Esophagus muscularis mucosa (tissue), 4 donors: ENCODE measurements at regions not wholly inside any gene's neighbourhood (a gene's known extent, or its start where the extent isn't known, plus 50 kb on each side); places are given as distances from the start of the nearest gene placed in this dataset.

ENCODE experiments used
- DNase-seq: peaks from one replicate; pipeline ENCODE4 v3.0.0-alpha.2; 2017; ENCODE audit errors: extremely low spot score
- H3K27ac ChIP-seq, 4 donors: fragments of 200-600 bp; sonication (generic); replicated peaks in 1 of 4; 1 replicate in 3 of 4; 2 replicates in 1 of 4; pipeline ENCODE4 v1.5.1; 2016 to 2019; ENCODE audit warnings: mild to moderate bottlenecking in 1 of 4
- H3K27me3 ChIP-seq, 4 donors: fragments of 200-600 bp; sonication (generic); one replicate each; pipeline versions ENCODE4 v1.5.1 to v1.6.0; 2016 to 2019
- H3K36me3 ChIP-seq, 4 donors: fragments of 200-600 bp; sonication (generic); one replicate each; pipeline ENCODE4 v1.5.1; 2016 to 2019
- H3K4me1 ChIP-seq, 4 donors: fragments of 200-600 bp; sonication (generic); one replicate each; pipeline ENCODE4 v1.5.1; 2016 to 2019
- H3K4me3 ChIP-seq, 4 donors: fragments of 200-600 bp; sonication (generic); 1 replicate in 2 of 4; 2 replicates in 2 of 4; pipeline ENCODE4 v1.5.1; 2016 to 2019; ENCODE audit warnings: mild to moderate bottlenecking in 4 of 4, moderate library complexity in 1 of 4
- H3K9me3 ChIP-seq, 4 donors: fragments of 200-600 bp; sonication (generic); 1 replicate in 3 of 4; 2 replicates in 1 of 4; pipeline ENCODE4 v1.5.1; 2016 to 2019
- EP300 ChIP-seq: sonication (generic); formaldehyde crosslinking; IDR thresholded peaks from one replicate; pipeline ENCODE4 v1.6.1; 2017; ENCODE audit warnings: antibody characterized with exemption
- POLR2A ChIP-seq: fragments of 450-650 bp; IDR thresholded peaks from one replicate; pipeline ENCODE4 v1.6.1; 2017; ENCODE audit warnings: antibody characterized with exemption, moderate library complexity, mild to moderate bottlenecking, low read depth
- POLR2AphosphoS5 ChIP-seq, 2 donors: sonication (generic); formaldehyde crosslinking; IDR thresholded peaks; one replicate each; pipeline ENCODE4 v1.6.1; 2017; ENCODE audit warnings: antibody characterized with exemption in 2 of 2
- WGBS: methylation state at CpG from one replicate; pipeline ENCODE4 v1.1.5; 2018; 5-methylcytosine and 5-hydroxymethylcytosine counted together
- intact Hi-C: fragments of 100-400 bp; cut with DNase I; formaldehyde crosslinking; loops from one replicate; pipeline ENCODE4 v1.15.1; 2023
- TF ChIP-seq, protein P1 (sequence below), 3 experiments: fragments of 200-600 bp in 2 of 3; fragments of 450-650 bp in 1 of 3; sonication (generic) in 2 of 3; IDR thresholded peaks; one replicate each; pipeline ENCODE4 v1.5.1; 2017 to 2019; ENCODE audit warnings: antibody characterized with exemption in 3 of 3, mild to moderate bottlenecking in 2 of 3, moderate library complexity in 1 of 3

DNA sequence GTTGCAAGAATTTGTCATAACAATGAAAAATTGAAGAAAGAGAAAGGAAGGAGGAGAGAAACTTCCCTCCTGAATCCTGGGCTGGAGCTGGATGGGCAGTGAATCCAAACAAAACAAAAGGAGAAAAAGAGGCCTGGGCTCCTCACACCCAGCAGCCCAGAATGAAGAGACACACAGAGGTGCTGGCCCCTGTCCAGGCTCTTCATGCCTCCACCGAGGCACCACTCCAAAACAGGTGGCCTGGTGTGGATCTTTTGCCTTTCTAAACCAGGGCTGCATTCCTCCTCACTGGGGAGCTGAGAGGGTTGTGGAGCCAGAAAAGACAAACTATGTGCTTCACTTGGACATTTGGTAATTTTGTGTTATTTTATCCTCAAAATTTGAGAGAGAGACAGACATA lies 76.0 kb downstream of the FAM124B start:
- Histone ChIP-seq H3K36me3 (no peaks in the 10 kb centered on the region), H3K4me3 (no peak overlapping the region), H3K9me3 (no peaks in the 10 kb centered on the region), H3K27me3 (no peaks in the 10 kb centered on the region), H3K27ac (no peak overlapping the region), H3K4me1 (peaks cover 0 to 6% (median 3%) of the 10 kb centered on the region in 4 donors)
- intact Hi-C loops: no loop called here
- TF ChIP-seq POLR2A (no peak), EP300 (no peak), POLR2AphosphoS5 (IDR thresholded peaks at IDR 0.05) (no peak)
- TF ChIP-seq, protein P1, sequence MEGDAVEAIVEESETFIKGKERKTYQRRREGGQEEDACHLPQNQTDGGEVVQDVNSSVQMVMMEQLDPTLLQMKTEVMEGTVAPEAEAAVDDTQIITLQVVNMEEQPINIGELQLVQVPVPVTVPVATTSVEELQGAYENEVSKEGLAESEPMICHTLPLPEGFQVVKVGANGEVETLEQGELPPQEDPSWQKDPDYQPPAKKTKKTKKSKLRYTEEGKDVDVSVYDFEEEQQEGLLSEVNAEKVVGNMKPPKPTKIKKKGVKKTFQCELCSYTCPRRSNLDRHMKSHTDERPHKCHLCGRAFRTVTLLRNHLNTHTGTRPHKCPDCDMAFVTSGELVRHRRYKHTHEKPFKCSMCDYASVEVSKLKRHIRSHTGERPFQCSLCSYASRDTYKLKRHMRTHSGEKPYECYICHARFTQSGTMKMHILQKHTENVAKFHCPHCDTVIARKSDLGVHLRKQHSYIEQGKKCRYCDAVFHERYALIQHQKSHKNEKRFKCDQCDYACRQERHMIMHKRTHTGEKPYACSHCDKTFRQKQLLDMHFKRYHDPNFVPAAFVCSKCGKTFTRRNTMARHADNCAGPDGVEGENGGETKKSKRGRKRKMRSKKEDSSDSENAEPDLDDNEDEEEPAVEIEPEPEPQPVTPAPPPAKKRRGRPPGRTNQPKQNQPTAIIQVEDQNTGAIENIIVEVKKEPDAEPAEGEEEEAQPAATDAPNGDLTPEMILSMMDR (IDR thresholded peaks at IDR 0.05): no peak
- 14% methylated on average over 1 of the region's 1 CpG for WGBS
- no peak for DNase-seq

DNA sequence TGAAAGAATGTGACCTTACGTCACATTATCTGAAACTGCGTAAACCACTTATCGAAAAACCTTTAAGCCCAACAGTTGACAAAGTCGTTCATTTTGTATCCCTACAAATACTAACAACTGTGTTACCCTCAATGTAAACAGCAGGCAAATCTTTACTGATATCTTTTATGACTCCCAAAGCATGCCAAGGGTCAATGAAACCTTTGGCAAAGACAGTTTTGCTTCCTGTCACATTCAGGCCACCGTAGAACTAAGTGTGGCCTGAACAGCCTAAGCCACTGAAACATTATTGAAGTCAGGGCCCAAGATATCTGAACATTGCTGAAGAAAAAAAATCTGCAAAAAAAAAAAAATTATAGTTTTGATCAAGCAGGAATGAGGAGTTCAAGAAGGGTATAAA lies 77.3 kb downstream of the FAM124B start:
- intact Hi-C loops: no loop called here
- Histone ChIP-seq H3K4me1 (peaks cover 0 to 6% (median 3%) of the 10 kb centered on the region in 4 donors), H3K4me3 (no peak overlapping the region), H3K27ac (no peak overlapping the region), H3K9me3 (no peaks in the 10 kb centered on the region), H3K36me3 (no peaks in the 10 kb centered on the region), H3K27me3 (no peaks in the 10 kb centered on the region)
- 95% methylated on average over 5 of the region's 5 CpGs for WGBS
- no peak for DNase-seq
- TF ChIP-seq POLR2AphosphoS5 (IDR thresholded peaks at IDR 0.05): no peak
- TF ChIP-seq, protein P1 (IDR thresholded peaks at IDR 0.05): no peak
- TF ChIP-seq POLR2A: no peak
- TF ChIP-seq EP300: no peak

DNA sequence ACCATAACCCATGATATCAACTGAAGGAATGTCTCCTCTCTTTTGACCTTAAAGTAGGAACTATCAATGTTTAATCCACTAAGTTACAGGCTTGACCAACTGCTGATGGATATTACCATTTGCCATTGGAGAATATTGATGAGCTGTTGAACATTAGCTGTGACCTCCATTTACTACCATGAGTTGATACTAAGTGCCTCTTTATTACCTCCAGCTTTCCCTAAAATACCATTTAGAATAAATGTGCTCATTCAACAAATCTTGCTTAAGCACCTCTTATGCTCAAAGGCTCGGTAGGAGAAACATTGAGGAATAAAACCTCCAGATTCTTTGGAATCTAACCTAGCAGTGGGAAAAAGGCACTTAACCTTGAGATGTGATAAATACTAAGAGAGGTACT lies 81.2 kb downstream of the FAM124B start:
- no peaks in the 10 kb centered on the region for H3K27me3 ChIP-seq
- H3K4me1 ChIP-seq: no peaks in the 10 kb centered on the region
- no peaks in the 10 kb centered on the region for H3K9me3 ChIP-seq
- no peak for DNase-seq
- no peak overlapping the region for H3K27ac ChIP-seq
- H3K4me3 ChIP-seq: no peak overlapping the region
- TF ChIP-seq POLR2A (no peak), POLR2AphosphoS5 (IDR thresholded peaks at IDR 0.05) (no peak), EP300 (no peak)
- TF ChIP-seq, protein P1 (IDR thresholded peaks at IDR 0.05): no peak
- no peaks in the 10 kb centered on the region for H3K36me3 ChIP-seq
- 95% methylated on average over 1 of the region's 1 CpG for WGBS
- intact Hi-C loops: no loop called here

- 77% methylated on average over 5 of the region's 5 CpGs for WGBS
- Histone ChIP-seq H3K4me3 (no peak overlapping the region), H3K4me1 (no peaks in the 10 kb centered on the region), H3K9me3 (no peaks in the 10 kb centered on the region), H3K36me3 (no peaks in the 10 kb centered on the region), H3K27ac (no peak overlapping the region), H3K27me3 (no peaks in the 10 kb centered on the region)
- TF ChIP-seq POLR2AphosphoS5 (IDR thresholded peaks at IDR 0.05): no peak
- TF ChIP-seq, protein P1 (IDR thresholded peaks at IDR 0.05): no peak
- TF ChIP-seq EP300: no peak
- TF ChIP-seq POLR2A: no peak
- DNase-seq: no peak
- intact Hi-C loops: no loop called here
Measured at GRCh38 chr2:224319750-224320149, 82.2 kb downstream of the FAM124B start.

- H3K27me3 ChIP-seq: peaks cover 0 to 5% (median 0%) of the 10 kb centered on the region in 4 donors
- no peak overlapping the region for H3K27ac ChIP-seq
- H3K9me3 ChIP-seq: no peaks in the 10 kb centered on the region
- DNase-seq: no peak
- WGBS: 83% methylated on average over 3 of the region's 3 CpGs
- TF ChIP-seq EP300 (no peak), POLR2A (no peak), POLR2AphosphoS5 (IDR thresholded peaks at IDR 0.05) (no peak)
- TF ChIP-seq, protein P1 (IDR thresholded peaks at IDR 0.05): no peak
- no peaks in the 10 kb centered on the region for H3K4me1 ChIP-seq
- intact Hi-C loops: no loop called here
- no peak overlapping the region for H3K4me3 ChIP-seq
- H3K36me3 ChIP-seq: no peaks in the 10 kb centered on the region
Measured at GRCh38 chr2:224312741-224313140, 89.2 kb downstream of the FAM124B start.
